Neuron (in vitro differentiated cells): ENCODE measurements at regions not wholly inside any gene's neighbourhood (a gene's known extent, or its start where the extent isn't known, plus 50 kb on each side); places are given as distances from the start of the nearest gene placed in this dataset.

ENCODE experiments used
- H2AFZ ChIP-seq: one replicate; pipeline ENCODE4 v1.6.1; 2013; ENCODE audit warnings: low read depth, mild to moderate bottlenecking, inconsistent platforms, low read length, moderate library complexity
- H3K27me3 ChIP-seq: one replicate; pipeline ENCODE4 v1.6.1; 2013; ENCODE audit warnings: low read length; ENCODE audit not compliant: insufficient read depth
- H3K36me3 ChIP-seq: one replicate; pipeline ENCODE4 v1.6.1; 2013; ENCODE audit warnings: low read length; ENCODE audit not compliant: insufficient read depth
- H3K4me1 ChIP-seq: one replicate; pipeline ENCODE4 v1.6.1; 2013; ENCODE audit warnings: low read length; ENCODE audit not compliant: insufficient read depth
- H3K4me3 ChIP-seq: 2 replicates; pipeline ENCODE4 v1.5.1; 2013; ENCODE audit warnings: mild to moderate bottlenecking, low read length, moderate library complexity
- H3K9me3 ChIP-seq: one replicate; pipeline ENCODE4 v1.6.1; 2013; ENCODE audit warnings: low read length

DNA sequence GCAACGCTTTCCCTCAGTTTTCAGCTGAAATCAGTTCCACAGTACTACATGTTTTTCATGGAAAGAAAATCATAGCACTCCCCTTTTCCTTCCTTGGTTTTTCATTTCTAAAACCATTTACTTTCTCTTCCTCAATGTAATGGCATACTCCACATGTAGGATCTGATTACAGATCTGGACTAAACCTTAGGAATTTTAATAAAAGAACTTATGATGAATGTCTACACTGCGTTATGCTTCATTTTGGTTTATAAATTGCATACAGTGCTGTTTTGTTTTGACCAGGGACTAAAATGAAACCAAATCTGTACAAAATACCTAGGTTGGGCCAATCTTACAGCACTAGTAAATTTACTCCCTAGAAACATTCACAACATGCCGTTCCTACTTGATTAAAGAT is 589.9 kb downstream of the TBC1D4 start:
- H3K9me3 ChIP-seq = no peaks in the 10 kb centered on the region
- no peak overlapping the region for H3K4me3 ChIP-seq
- H3K27me3 ChIP-seq = no peaks in the 10 kb centered on the region
- no peaks in the 10 kb centered on the region for H3K36me3 ChIP-seq
- H2AFZ ChIP-seq = no peak overlapping the region
- H3K4me1 ChIP-seq = no peaks in the 10 kb centered on the region

- Histone ChIP-seq H3K4me1 (no peaks in the 10 kb centered on the region), H3K36me3 (no peaks in the 10 kb centered on the region), H2AFZ (no peak overlapping the region), H3K4me3 (no peak overlapping the region), H3K9me3 (no peaks in the 10 kb centered on the region), H3K27me3 (no peaks in the 10 kb centered on the region)
Observed at GRCh38 chr13:74891610-74892009, 590.4 kb downstream of the TBC1D4 start.

DNA sequence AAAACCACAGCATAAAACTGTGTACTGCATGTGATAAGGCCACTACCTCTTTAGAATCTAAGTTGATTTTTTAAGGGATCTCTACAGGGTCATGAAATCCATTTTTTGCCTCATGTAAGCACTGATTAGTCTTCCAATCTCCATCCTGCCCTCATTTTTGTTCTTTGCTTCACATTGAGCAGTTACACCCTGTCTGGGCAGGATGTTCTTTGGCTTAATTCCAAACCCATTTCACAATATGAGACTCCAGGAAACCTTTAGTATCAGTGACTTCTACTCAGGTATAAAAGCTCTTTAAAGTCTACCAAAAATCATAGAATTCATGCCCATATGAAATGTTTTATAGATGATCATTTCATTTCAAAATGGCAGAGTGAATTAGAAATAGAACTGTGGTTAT is 592.6 kb downstream of the TBC1D4 start:
- no peak overlapping the region for H2AFZ ChIP-seq
- H3K4me1 ChIP-seq = no peaks in the 10 kb centered on the region
- H3K4me3 ChIP-seq = no peak overlapping the region
- H3K27me3 ChIP-seq = no peaks in the 10 kb centered on the region
- no peaks in the 10 kb centered on the region for H3K9me3 ChIP-seq
- H3K36me3 ChIP-seq = no peaks in the 10 kb centered on the region

GRCh38 chr13:74886502-74886901 is 595.5 kb downstream of the TBC1D4 start:
- Histone ChIP-seq H3K4me1 (no peaks in the 10 kb centered on the region), H3K9me3 (no peaks in the 10 kb centered on the region)

GRCh38 chr13:74883834-74884233 is 598.1 kb downstream of the TBC1D4 start:
- Histone ChIP-seq H3K4me1 (no peaks in the 10 kb centered on the region), H3K4me3 (no peak overlapping the region), H3K27me3 (no peaks in the 10 kb centered on the region), H3K9me3 (peaks cover 3% of the 10 kb centered on the region), H2AFZ (no peak overlapping the region), H3K36me3 (no peaks in the 10 kb centered on the region)

More at GRCh38 chr13:74886502-74886901, 595.5 kb downstream of the TBC1D4 start:
- no peaks in the 10 kb centered on the region for H3K36me3 ChIP-seq
- no peak overlapping the region for H2AFZ ChIP-seq
- H3K4me3 ChIP-seq = no peak overlapping the region
- no peaks in the 10 kb centered on the region for H3K27me3 ChIP-seq

DNA sequence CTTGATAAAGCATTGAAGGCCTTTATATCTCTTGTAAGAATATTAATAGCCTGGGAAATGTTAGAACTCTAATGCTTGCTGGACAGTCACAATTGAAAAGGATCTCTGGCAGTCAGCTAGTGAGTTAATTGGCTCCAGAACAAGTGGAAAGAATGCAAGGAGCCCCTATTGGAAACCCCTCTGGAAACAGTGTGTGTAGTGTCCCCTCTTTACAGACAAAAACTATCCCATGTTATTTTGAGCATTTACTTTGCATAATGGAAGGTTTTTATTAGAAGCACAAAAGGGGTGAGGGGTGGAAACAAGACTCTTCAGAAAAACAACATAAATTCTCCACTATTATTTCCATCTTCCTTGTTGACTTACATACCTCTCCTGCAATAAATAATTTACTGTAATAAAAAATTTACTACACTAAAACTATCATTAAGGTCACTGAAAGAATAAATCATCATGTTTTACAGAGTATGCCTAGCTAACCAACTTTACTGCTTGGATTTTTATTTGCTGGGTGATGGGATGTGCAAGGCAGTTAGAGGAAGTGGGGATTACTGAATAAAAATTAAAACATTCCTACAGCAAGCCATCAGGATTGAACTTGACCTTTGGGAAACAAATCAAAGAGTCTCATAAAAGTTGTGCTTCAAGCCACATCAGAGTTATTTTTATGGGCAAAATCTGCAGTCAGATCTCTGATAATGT is 610.4 kb downstream of the TBC1D4 start:
- no peak overlapping the region for H2AFZ ChIP-seq
- no peaks in the 10 kb centered on the region for H3K4me1 ChIP-seq
- no peaks in the 10 kb centered on the region for H3K36me3 ChIP-seq
- no peaks in the 10 kb centered on the region for H3K27me3 ChIP-seq
- H3K9me3 ChIP-seq = no peaks in the 10 kb centered on the region
- H3K4me3 ChIP-seq = no peak overlapping the region

- Histone ChIP-seq H3K27me3 (no peaks in the 10 kb centered on the region), H3K36me3 (no peaks in the 10 kb centered on the region), H3K4me1 (no peaks in the 10 kb centered on the region), H3K4me3 (no peak overlapping the region), H3K9me3 (no peaks in the 10 kb centered on the region), H2AFZ (no peak overlapping the region)
Observed at GRCh38 chr13:74870865-74871264, 611.1 kb downstream of the TBC1D4 start.

- no peaks in the 10 kb centered on the region for H3K27me3 ChIP-seq
- no peaks in the 10 kb centered on the region for H3K4me1 ChIP-seq
- H3K9me3 ChIP-seq = no peaks in the 10 kb centered on the region
- no peak overlapping the region for H2AFZ ChIP-seq
- no peaks in the 10 kb centered on the region for H3K36me3 ChIP-seq
- H3K4me3 ChIP-seq = no peak overlapping the region
Observed at GRCh38 chr13:74869846-74870245, 612.1 kb downstream of the TBC1D4 start.

DNA sequence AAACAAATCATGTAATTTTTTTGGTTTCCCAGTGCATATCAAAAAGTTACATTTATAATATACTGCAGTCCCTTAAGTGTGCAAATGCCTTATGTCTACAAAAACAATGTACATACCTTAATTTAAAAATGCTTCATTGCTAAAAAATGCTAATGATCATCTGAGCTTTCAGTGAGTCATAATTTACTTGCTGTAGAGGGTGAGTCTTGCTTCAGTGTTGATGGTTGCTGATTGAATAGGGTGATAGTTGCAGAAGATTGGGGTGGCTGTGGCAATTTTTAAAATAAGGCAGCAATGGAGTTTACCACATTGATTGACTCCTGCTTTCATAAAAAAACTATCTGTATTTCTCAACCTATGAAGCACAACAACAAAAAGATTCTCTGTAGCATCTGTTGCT is 613.9 kb downstream of the TBC1D4 start:
- Histone ChIP-seq H3K4me1 (no peaks in the 10 kb centered on the region), H3K27me3 (no peaks in the 10 kb centered on the region), H2AFZ (no peak overlapping the region), H3K4me3 (no peak overlapping the region), H3K9me3 (no peaks in the 10 kb centered on the region), H3K36me3 (no peaks in the 10 kb centered on the region)

- no peaks in the 10 kb centered on the region for H3K36me3 ChIP-seq
- no peaks in the 10 kb centered on the region for H3K27me3 ChIP-seq
- no peaks in the 10 kb centered on the region for H3K4me1 ChIP-seq
- no peak overlapping the region for H2AFZ ChIP-seq
- H3K4me3 ChIP-seq = no peak overlapping the region
- no peaks in the 10 kb centered on the region for H3K9me3 ChIP-seq
Observed at GRCh38 chr13:74867460-74867859, 614.5 kb downstream of the TBC1D4 start.

- Histone ChIP-seq H2AFZ (no peak overlapping the region), H3K4me3 (no peak overlapping the region), H3K9me3 (no peaks in the 10 kb centered on the region), H3K4me1 (no peaks in the 10 kb centered on the region), H3K36me3 (no peaks in the 10 kb centered on the region), H3K27me3 (no peaks in the 10 kb centered on the region)
Observed at GRCh38 chr13:74866101-74866500, 615.9 kb downstream of the TBC1D4 start.

DNA sequence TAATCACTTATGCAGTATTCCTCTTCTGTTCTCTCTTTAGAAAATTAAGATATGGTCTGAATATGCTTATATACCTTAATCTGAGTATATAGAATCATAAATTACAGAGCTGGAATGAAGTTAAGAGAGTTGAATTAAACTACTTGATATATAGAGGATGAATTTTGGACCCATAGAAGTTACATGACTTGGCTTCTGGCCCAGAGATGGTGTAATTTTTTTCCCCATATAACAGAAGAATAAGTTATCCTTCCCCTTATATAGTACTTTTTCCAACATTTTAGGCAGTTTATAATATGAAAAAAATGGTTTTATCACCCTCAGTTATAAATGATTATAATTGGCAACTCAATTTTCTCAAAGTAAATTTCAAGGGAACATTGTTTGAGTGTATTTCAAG is 616.3 kb downstream of the TBC1D4 start:
- Histone ChIP-seq H3K4me3 (no peak overlapping the region), H3K4me1 (no peaks in the 10 kb centered on the region), H3K9me3 (no peaks in the 10 kb centered on the region), H3K36me3 (no peaks in the 10 kb centered on the region), H2AFZ (no peak overlapping the region), H3K27me3 (no peaks in the 10 kb centered on the region)

DNA sequence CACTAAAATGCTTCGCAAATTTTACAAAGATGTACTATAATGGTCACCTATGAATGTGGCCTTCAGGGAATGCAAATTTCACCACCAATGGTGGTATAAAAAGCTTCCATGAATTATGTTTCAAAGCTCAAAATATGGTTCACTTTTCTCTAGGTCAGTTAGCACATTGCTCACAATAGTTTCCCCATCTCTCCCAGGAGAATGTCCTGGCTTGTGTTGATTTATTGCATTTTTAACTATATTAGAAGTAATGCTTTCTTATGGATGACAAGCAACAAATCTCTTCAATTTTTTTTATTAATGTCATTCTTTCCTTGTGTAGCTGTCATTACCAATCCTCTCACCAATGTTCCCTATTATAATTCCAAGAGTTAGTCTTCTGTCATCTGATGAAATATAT is 621.2 kb downstream of the TBC1D4 start:
- H3K36me3 ChIP-seq = no peaks in the 10 kb centered on the region
- no peak overlapping the region for H2AFZ ChIP-seq
- no peaks in the 10 kb centered on the region for H3K27me3 ChIP-seq
- no peak overlapping the region for H3K4me3 ChIP-seq
- no peaks in the 10 kb centered on the region for H3K9me3 ChIP-seq
- no peaks in the 10 kb centered on the region for H3K4me1 ChIP-seq

GRCh38 chr13:74850893-74851292 is 631.1 kb downstream of the TBC1D4 start:
- Histone ChIP-seq H3K4me3 (no peak overlapping the region), H3K9me3 (peaks cover 2% of the 10 kb centered on the region), H2AFZ (no peak overlapping the region), H3K27me3 (no peaks in the 10 kb centered on the region), H3K36me3 (no peaks in the 10 kb centered on the region), H3K4me1 (no peaks in the 10 kb centered on the region)
